NCI-H345 treated with DMSO at 0.1 percent for 48 hours (cell line): ENCODE measurements at regions not wholly inside any gene's neighbourhood (a gene's known extent, or its start where the extent isn't known, plus 50 kb on each side); places are given as distances from the start of the nearest gene placed in this dataset.

Source experiments
- DNase-seq: peaks from one replicate; lab custom pipeline; 2025; ENCODE audit not compliant: unreplicated experiment; lab: John Stamatoyannopoulos, UW

DNA sequence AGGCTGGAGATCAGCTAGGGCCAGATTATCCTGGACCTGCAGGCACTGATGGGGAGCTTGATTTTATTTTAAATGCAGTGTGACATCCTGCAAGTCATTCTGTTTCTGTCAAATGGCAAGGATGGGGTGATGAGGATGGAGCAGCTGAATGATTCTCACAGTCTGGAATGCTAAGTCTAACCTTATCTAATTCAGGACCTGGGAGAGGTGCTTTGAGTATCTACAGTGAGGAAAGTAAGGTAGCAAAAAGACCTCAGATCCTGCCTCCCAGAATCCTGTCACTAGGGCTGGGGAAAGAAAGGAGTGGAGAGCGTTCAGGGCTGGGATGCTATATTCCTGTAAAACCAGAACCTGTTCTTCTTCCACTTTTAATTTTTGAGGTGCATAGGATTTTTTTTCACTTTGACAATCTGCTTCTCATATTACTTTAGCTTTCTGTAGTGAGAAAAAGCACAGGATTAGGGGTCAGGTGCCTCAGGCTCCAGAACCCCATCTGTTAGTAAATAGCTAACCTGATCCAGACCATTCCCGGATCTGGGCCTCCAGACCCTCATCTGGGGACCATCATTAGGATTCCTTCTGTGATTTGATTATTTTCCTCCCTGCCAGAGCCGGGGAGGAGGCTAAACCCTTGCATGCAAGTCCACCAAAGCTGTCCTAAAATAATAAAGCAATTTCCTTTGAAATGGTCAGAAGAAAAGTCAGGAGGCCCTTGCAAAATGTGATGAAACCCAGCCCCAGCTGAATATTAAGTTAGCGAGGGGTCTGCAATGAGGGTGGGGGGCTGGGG is 54.7 kb downstream of the ASCL1 start:
- peak; percentile 76 for DNase-seq

- no peak for DNase-seq
Observed at GRCh38 chr12:103012884-103013283, 55.4 kb downstream of the ASCL1 start.

- DNase-seq = no peak
Observed at GRCh38 chr12:103013741-103014300, 56.3 kb downstream of the ASCL1 start.

DNA sequence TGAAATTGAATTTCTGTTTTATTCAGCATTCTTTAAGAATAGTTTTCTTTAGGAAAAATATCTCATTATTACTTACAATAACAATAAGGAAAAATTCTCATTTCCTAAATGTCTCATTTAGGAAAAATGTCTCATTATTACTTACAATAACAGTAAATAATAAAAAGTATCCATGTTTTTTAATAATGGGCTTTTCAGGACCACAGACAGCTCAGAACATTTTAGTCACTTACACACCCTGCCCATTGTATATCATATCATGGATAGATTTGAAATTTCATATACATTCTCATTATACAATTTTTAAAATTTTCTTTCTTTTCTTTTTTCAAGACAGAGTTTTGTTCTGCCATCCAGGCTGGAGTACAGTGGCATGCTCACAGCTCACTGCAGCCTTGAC is 58.9 kb downstream of the ASCL1 start:
- DNase-seq = no peak

GRCh38 chr12:103020839-103021238 is 63.4 kb downstream of the ASCL1 start:
- no peak for DNase-seq

DNA sequence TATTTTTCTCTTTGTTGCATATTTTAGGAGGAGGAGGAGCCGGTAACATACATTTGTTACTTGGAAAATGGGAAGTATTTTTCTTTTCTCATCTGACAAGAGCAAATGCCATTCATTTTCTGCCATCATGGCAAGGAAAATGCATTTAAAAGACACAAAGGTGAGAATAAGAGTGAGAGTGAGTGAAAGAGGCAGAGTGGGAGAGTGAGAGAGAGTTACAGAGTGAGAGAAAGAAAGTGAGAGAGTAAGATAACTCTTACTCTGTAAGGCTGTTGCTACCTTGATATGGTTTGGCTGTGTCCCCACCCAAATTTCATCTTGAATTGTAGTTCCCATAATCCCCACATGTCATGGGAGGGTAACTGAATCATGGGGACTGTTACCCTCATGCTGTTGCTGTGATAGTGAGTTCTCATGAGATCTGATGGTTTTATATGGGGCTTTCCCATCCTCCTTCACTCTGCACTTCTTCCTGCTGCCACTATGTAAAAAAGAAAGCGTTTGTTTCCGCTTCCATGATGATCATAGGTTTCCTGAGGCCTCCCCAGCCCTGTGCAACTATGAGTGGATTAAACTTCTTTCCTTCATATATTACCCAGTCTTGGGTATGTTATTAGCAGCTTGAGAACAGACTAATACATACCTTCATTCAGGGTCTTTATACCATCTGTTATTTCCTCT is 64.2 kb downstream of the ASCL1 start:
- DNase-seq = no peak

- DNase-seq = no peak
Observed at GRCh38 chr12:103024650-103025049, 67.2 kb downstream of the ASCL1 start.

GRCh38 chr12:103026643-103027042 is 69.2 kb downstream of the ASCL1 start:
- DNase-seq = peak; percentile 91

- no peak for DNase-seq
Observed at GRCh38 chr12:103028881-103029639, 71.6 kb downstream of the ASCL1 start.

GRCh38 chr12:103036581-103037214 is 79.2 kb downstream of the ASCL1 start:
- no peak for DNase-seq

DNA sequence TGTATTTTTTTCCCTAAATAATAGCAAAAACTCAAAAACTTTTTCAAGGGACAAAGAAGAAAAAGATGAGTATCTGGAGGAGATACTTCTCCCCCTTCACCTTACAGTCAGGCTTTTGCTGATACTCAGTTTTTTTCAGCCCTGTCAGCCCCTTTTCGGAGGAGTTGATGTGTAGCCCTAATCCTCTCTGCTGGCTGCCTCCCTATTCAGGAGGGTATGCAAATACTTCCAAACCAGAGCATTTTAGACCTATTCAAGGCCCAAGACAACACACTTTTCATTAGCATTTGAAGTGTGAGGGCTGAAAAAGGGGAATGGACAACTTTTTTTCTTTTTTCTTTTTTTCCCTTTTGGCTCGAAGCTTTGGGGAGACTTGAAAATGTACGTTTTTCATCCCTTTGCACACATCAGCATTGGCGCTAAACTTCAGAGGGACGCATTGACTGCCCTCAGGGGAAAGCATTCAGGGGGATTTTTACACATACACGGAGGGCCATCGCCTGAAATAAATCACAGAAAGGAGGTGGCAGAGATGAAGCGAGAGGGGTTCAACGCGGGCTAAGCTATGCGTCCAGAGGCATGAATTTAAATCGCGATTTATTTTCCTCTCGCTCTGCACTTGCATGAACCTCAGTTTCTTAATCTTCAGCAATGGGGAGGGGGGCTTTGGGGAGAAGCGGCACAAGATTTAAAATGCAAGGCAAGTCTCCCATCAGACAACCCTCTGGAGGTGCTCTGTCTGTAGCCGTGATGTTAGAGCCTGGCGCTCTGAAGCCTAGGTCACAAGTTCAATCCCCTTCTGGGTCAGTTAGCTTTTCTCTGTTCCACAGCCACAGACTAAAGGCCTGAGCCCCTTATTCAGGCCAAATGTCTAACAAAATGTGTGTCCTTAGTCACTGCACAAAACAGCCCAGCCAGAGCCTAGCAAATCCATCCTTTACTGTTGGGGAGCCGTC is 86.3 kb downstream of the ASCL1 start:
- no peak for DNase-seq

GRCh38 chr12:103046154-103046553 is 88.7 kb downstream of the ASCL1 start:
- no peak for DNase-seq

GRCh38 chr12:103050273-103050672 is 92.8 kb downstream of the ASCL1 start:
- DNase-seq = no peak

DNA sequence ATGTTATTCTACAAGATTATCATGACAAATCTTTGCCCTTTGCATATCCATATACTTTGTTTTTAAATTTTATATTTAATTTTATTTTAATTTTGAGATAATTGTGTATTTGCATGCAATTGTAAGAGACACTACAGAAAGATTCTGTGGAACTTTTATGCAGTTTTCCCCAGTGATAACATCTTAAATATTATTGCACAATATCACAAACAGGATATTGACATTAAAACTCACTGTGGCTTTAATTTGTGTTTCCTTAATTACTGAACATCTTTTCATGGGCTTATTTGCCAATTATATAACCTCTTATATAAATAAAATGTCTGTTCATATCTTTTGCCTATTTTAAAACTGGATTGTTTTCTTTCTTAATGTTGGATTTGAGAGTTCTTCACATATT is 95.6 kb downstream of the ASCL1 start:
- no peak for DNase-seq

GRCh38 chr12:103073630-103074029 is 116.2 kb downstream of the ASCL1 start:
- DNase-seq = no peak

- no peak for DNase-seq
Observed at GRCh38 chr12:103075848-103076247, 118.4 kb downstream of the ASCL1 start.

- no peak for DNase-seq
Observed at GRCh38 chr12:103077108-103077773, 119.8 kb downstream of the ASCL1 start.

- peak; percentile 69 for DNase-seq
Observed at GRCh38 chr12:103085541-103085940, 128.1 kb downstream of the ASCL1 start.

DNA sequence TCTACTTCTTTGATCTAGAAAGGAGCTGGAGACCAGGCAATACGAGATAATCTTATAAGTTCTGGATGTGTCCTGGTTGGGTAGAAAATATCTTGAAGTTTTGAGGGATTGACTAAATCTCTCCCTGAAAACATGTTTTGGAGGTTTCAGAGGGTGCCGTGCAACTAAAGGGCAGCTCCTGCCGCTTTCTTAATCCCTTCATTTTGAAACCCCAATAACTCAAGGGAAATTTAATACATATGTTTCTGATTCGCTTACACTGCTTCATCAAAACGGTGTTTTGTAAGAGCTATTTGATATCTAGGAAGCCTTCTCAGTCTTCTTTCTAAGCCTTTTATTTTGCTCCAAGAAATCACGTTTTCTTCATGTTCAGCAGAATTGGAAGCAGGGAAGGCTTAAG is 129.0 kb downstream of the ASCL1 start:
- no peak for DNase-seq
